Activated naive CD4-positive, alpha-beta T cell treated with anti-CD3 and anti-CD28 coated beads for 36 hours (primary cell): ENCODE measurements at regions not wholly inside any gene's neighbourhood (a gene's known extent, or its start where the extent isn't known, plus 50 kb on each side); places are given as distances from the start of the nearest gene placed in this dataset.

Experiments used
- CTCF ChIA-PET: fragments of 350-600 bp; sonication (Branson Sonifier 250); formaldehyde crosslinking; loops from one replicate; lab custom pipeline; 2021; ENCODE audit warnings: antibody characterized with exemption; lab: Charles Lee
- DNase-seq: peaks from one replicate; pipeline ENCODE4 v3.0.0-alpha.2; 2020
- H3K27ac Mint-ChIP-seq: one replicate; pipeline ENCODE4 v1.8.0; 2021; ENCODE audit warnings: mild to moderate bottlenecking, mixed read lengths
- H3K27me3 Mint-ChIP-seq: one replicate; pipeline ENCODE4 v1.8.0; 2021; ENCODE audit warnings: low read depth, mixed read lengths
- H3K36me3 Mint-ChIP-seq: one replicate; pipeline ENCODE4 v1.8.0; 2021; ENCODE audit warnings: low read depth, mixed read lengths
- H3K4me1 Mint-ChIP-seq: one replicate; pipeline ENCODE4 v1.8.0; 2021; ENCODE audit warnings: low read depth, mixed read lengths
- H3K4me3 Mint-ChIP-seq: one replicate; pipeline ENCODE4 v1.8.0; 2021; ENCODE audit warnings: mild to moderate bottlenecking, moderate library complexity, mixed read lengths
- H3K9me3 Mint-ChIP-seq: one replicate; pipeline ENCODE4 v1.8.0; 2021; ENCODE audit warnings: mixed read lengths
- intact Hi-C: fragments of 100-400 bp; cut with micrococcal nuclease; formaldehyde crosslinking; loops from one replicate; pipeline ENCODE4 v1.15.1; 2023

DNA sequence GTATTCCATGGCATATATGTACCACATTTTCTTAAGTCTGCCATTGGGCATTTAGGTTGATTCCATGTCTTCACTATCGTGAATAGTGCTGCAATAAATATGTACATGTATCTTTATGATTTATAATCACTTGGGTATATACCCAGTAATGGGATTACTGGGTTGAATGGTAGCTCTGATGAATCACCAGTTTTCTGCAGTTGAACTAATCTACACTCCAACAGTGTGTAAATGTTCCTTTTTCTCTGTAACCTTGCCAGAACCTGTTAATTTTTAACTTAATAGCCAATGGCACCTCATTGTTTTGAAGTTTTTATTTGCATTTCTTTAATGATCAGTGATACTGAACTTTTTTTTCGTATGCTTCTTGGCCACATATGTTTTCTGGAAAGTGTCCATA is 152.5 kb downstream of the CCNG2 start:
- no peaks in the 10 kb centered on the region for H3K9me3 Mint-ChIP-seq
- CTCF ChIA-PET: interaction anchor here (1.3 kb wide), 1 partner anchor 82 kb away, joined by 3 read pairs; no protein-coding TSS in a partner anchor
- H3K4me1 Mint-ChIP-seq: no peaks in the 10 kb centered on the region
- peaks cover 5% of the 10 kb centered on the region for H3K27me3 Mint-ChIP-seq
- DNase-seq: no peak
- H3K27ac Mint-ChIP-seq: no peak overlapping the region
- no peak overlapping the region for H3K4me3 Mint-ChIP-seq
- no peaks in the 10 kb centered on the region for H3K36me3 Mint-ChIP-seq
- intact Hi-C loops: loop anchor here (1.0 kb wide), 2 partner anchors 69 to 214 kb away; no protein-coding TSS in a partner anchor

DNA sequence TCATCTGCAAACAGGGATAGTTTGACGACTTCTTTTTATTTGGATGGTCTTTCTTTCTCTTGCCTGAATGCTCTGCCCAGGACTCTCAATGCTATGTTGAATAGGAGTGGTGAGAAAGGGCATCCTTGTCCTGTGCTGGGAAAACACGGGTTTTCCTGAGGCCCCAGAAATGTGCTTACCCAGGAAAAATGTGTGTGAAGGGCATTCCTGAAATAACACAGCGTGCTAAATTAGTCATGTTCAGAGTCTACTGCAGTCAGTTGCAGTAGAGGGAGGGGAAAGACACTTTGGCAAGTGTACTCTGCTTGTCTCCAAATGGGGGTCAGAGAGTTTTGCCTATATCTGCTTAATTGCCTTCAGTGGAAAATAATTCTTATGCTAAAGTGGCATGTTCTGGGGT is 153.9 kb downstream of the CCNG2 start:
- Mint-ChIP-seq H3K36me3 (no peaks in the 10 kb centered on the region), H3K27ac (no peak overlapping the region), H3K4me3 (no peak overlapping the region), H3K27me3 (peaks cover 2% of the 10 kb centered on the region), H3K9me3 (no peaks in the 10 kb centered on the region), H3K4me1 (no peaks in the 10 kb centered on the region)
- DNase-seq: no peak
- intact Hi-C loops: no loop called here
- CTCF ChIA-PET: no interaction called here

DNA sequence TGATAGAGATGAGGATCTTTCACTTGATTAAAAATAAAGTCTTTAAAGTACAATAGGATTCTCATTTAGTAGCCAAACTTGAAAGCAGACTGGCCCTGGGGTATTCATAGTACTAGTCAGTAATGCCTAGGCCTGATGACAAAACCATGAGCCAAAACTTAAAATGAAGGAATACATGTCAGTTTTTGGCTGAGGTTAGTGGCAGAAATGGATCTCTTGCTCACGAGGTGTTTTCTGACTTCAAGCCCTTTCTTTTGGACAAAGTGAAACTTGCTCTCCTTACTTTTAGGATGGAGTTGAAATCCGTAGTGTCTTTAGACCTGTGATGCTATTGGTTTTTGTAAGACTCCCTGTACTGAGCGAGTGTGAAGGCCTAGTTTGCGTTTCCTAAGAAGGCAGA is 157.7 kb downstream of the CCNG2 start:
- no peak overlapping the region for H3K27ac Mint-ChIP-seq
- CTCF ChIA-PET: no interaction called here

DNA sequence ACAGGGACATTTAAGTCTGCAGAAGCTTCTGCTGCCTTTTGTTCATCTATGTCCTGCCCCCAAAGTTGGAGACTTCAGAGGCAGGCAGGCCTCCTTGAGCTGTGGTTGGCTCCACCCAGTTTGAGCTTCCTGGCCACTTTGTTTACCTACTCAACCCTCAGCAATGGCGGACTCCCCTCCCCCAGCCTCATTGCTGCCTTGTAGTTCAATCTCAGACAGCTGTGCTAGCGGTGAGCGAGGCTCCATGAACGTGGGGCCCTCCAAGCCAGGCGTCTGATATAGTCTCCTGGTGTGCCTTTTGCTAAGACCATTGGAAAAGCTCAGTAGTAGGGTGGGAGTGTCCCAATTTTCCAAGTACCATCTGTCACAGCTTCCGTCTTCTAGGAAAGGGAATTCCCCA is 170.1 kb downstream of the CCNG2 start:
- H3K27me3 Mint-ChIP-seq: peaks cover 27% of the 10 kb centered on the region
- no peaks in the 10 kb centered on the region for H3K4me1 Mint-ChIP-seq
- H3K4me3 Mint-ChIP-seq: no peak overlapping the region
- DNase-seq: no peak
- intact Hi-C loops: no loop called here
- CTCF ChIA-PET: interaction anchor here (0.7 kb wide), 1 partner anchor 83 kb away, joined by 3 read pairs; no protein-coding TSS in a partner anchor
- H3K9me3 Mint-ChIP-seq: peaks cover 3% of the 10 kb centered on the region
- no peaks in the 10 kb centered on the region for H3K36me3 Mint-ChIP-seq
- H3K27ac Mint-ChIP-seq: no peak overlapping the region

More for the DNA sequence above, 157.7 kb downstream of the CCNG2 start:
- DNase-seq: no peak
- intact Hi-C loops: no loop called here
- Mint-ChIP-seq H3K36me3 (no peaks in the 10 kb centered on the region), H3K27me3 (peaks cover 4% of the 10 kb centered on the region), H3K4me1 (no peaks in the 10 kb centered on the region), H3K9me3 (peaks cover 1% of the 10 kb centered on the region), H3K4me3 (no peak overlapping the region)

DNA sequence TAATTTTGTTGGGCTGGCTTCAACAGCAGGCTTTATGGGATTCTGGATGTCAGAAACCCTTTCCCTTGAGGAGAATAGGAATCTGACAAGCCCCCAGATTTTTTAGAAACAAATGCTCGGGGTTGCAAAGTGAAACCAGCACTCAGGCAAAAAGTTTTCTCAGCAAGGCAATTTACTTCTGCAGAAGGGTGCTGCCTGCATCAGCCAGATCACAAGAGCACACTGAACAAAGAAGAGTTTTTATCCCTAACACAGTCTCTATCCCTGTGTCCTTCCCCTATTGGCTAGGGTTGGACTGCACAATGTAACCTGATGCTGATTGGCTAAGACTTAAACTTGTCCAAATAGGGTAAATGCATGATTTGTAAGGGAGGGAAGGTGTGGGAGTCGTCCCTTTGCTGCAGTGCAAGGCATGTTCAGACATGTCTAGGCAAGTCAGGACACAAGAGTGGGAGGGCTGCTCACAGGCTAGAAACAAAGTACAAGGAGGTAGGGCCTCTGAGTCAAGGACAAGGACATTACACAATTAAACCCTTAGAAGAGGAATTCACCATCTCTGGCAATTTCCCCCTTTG is 175.8 kb downstream of the CCNG2 start:
- peaks cover 1% of the 10 kb centered on the region for H3K36me3 Mint-ChIP-seq
- peak overlapping the region; percentile 70 for H3K27ac Mint-ChIP-seq

DNA sequence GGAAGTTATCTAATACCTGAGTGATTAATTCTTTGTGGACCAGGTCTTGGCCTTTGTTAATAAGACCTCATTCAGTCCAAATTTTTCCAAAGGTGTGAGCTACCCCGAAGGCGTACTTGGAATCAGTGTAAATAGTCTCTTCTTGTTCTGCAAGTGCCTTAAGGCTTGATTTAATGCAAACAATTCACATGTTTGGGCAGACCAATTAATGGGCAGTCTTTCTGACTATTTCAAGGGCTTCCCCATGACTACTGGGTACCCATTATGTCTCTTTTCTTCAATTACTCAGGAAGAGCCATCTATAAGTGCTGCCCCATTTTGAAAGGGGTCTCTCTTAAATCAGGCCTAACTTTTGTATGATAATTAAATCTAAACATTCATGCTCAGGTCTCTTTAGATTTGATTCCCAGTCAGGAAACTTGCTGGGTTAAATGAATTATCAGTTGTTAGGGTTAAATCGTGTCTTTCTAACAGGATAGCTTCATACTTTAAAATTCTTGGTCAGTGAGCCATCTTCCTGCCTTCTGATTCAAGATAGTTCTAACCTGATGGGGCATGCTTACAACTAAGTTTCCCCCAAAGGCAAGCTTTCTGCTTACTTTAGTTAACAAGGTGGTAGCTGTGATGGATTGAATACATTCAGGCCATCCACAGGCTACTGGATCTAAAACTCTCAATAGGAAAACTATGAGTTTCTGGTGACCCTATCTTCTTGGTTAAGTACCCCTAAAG is 179.6 kb downstream of the CCNG2 start:
- no peak overlapping the region for H3K4me3 Mint-ChIP-seq
- peaks cover 9% of the 10 kb centered on the region for H3K27me3 Mint-ChIP-seq
- no peak overlapping the region for H3K27ac Mint-ChIP-seq
- no peak for DNase-seq
- H3K4me1 Mint-ChIP-seq: no peaks in the 10 kb centered on the region
- intact Hi-C loops: no loop called here
- CTCF ChIA-PET: interaction anchor here (1.5 kb wide), 1 partner anchor 21 kb away, joined by 3 read pairs; no protein-coding TSS in a partner anchor
- peaks cover 1% of the 10 kb centered on the region for H3K36me3 Mint-ChIP-seq
- peaks cover 23% of the 10 kb centered on the region for H3K9me3 Mint-ChIP-seq

More for the DNA sequence above, 175.8 kb downstream of the CCNG2 start:
- Mint-ChIP-seq H3K4me1 (no peaks in the 10 kb centered on the region), H3K4me3 (no peak overlapping the region), H3K27me3 (peaks cover 8% of the 10 kb centered on the region), H3K9me3 (peaks cover 20% of the 10 kb centered on the region)
- DNase-seq: no peak
- intact Hi-C loops: no loop called here
- CTCF ChIA-PET: interaction anchor here (0.7 to 1.3 kb wide), 2 partner anchors 10 to 25 kb away, joined by 3 to 4 read pairs; no protein-coding TSS in a partner anchor

DNA sequence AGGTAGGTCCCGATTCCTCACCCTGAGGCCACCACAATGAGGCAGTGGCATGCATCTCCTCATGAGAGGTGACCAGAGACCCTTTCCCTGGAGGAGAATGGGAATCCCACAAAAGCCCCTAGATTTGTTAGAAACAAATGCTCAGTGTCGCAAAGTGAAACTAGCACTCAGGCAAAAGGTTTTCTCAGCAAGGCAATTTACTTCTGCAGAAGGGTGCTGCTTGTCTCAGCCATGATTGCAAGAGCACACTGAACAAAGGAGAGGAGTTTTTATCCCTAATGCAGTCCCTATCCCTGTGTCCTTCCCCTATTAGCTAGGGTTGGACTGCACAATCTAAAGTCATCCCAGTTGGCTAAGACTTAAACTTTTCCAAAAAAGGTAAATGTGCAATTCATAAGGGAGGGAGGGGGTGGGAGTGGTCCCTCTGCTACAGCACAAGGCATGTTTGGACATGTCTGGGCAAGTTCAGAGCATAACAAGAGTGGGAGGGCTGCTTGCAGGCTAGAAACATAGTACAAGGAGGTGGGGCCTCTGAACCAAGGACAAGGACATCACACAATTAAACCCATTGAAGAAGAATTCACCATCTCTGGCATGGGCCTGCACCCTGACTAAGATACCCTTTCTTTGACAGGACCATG is 185.3 kb downstream of the CCNG2 start:
- Mint-ChIP-seq H3K4me1 (no peaks in the 10 kb centered on the region), H3K36me3 (no peaks in the 10 kb centered on the region), H3K4me3 (no peak overlapping the region), H3K9me3 (peaks cover 16% of the 10 kb centered on the region), H3K27ac (peak overlapping the region; percentile 46), H3K27me3 (peaks cover 29% of the 10 kb centered on the region)
- CTCF ChIA-PET: interaction anchor here (0.5 to 0.9 kb wide), 2 partner anchors 10 to 96 kb away, joined by 3 read pairs; no protein-coding TSS in a partner anchor
- intact Hi-C loops: no loop called here
- no peak for DNase-seq

DNA sequence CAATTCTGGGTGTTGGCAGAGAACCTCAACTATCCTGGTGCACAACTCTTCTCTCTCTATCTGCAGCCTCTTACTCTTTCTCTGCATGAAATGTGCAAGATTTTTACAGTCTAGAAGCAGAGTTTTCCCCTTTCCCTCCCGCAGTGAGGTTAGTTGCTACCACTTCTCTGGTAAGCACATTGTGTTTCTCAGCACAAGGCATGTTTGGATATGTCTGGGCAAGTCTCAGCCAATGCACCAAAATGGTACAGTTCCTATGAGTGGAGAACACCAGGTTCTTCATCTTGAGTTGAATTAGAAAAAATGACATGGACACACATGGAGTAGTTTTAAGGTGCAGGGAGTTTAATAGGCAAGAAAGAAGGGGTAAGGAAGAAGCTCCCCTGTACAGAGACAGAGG is 187.0 kb downstream of the CCNG2 start:
- Mint-ChIP-seq H3K27ac (peak overlapping the region; percentile 32), H3K4me3 (no peak overlapping the region), H3K36me3 (no peaks in the 10 kb centered on the region), H3K27me3 (peaks cover 25% of the 10 kb centered on the region), H3K4me1 (no peaks in the 10 kb centered on the region), H3K9me3 (peaks cover 16% of the 10 kb centered on the region)
- DNase-seq: no peak
- CTCF ChIA-PET: interaction anchor here (0.8 to 1.2 kb wide), 2 partner anchors 14 to 101 kb away, joined by 3 to 4 read pairs; no protein-coding TSS in a partner anchor
- intact Hi-C loops: no loop called here

DNA sequence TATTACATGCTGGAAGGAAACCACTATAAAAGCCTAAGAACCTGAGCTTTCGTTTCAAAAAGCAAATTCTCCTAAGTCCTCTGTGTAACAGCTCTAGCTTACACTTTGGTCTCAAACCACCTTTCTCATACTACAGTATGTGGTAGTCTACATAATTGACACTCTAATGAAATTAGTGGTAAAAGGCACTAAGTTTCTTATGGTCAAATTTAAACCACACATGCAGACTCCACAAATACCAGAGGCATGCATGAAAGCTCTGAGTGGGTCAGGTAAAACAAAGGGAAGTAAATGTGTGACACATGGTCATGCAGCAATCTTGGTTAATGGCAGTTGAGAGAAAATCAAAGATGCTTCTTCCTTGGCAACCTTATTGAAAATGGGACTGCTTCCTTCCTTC is 187.8 kb downstream of the CCNG2 start:
- intact Hi-C loops: no loop called here
- CTCF ChIA-PET: interaction anchor here (0.8 to 1.2 kb wide), 2 partner anchors 13 to 102 kb away, joined by 3 to 4 read pairs; no protein-coding TSS in a partner anchor
- no peak overlapping the region for H3K4me3 Mint-ChIP-seq
- peaks cover 20% of the 10 kb centered on the region for H3K27me3 Mint-ChIP-seq
- H3K36me3 Mint-ChIP-seq: no peaks in the 10 kb centered on the region
- no peaks in the 10 kb centered on the region for H3K4me1 Mint-ChIP-seq
- H3K9me3 Mint-ChIP-seq: peaks cover 16% of the 10 kb centered on the region
- no peak overlapping the region for H3K27ac Mint-ChIP-seq
- DNase-seq: no peak

DNA sequence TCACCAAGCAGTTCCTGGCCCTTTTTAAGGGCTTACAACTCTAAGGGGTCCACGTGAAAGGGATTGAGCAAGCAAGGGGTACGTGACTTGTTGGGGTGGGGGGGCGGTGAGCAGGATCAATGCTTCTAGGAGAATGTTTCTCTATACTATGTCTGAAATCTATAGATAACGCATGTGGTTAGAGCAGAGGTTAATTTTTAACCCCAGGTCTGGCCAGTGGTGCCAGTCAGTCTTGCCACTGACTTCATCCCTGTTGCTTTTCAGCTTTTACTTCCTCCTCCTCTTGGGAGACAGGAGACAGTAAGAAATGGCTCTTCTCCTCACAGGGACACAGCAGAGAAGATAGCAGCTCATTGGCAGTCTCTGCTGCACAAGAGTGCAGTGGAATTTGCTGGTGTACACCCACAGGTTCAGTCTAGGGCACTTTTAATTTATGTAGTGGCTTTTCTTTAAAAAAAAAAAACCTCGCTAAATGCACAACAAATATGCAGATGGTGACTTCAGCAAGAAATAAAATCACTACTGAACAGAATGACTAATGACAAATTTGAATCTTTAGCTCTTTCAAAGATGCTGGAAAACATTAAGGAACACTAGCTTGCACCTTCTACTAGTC is 190.5 kb downstream of the CCNG2 start:
- Mint-ChIP-seq H3K27ac (no peak overlapping the region), H3K27me3 (peaks cover 20% of the 10 kb centered on the region), H3K4me3 (no peak overlapping the region), H3K9me3 (peaks cover 6% of the 10 kb centered on the region), H3K4me1 (no peaks in the 10 kb centered on the region), H3K36me3 (no peaks in the 10 kb centered on the region)
- intact Hi-C loops: no loop called here
- DNase-seq: no peak
- CTCF ChIA-PET: no interaction called here

DNA sequence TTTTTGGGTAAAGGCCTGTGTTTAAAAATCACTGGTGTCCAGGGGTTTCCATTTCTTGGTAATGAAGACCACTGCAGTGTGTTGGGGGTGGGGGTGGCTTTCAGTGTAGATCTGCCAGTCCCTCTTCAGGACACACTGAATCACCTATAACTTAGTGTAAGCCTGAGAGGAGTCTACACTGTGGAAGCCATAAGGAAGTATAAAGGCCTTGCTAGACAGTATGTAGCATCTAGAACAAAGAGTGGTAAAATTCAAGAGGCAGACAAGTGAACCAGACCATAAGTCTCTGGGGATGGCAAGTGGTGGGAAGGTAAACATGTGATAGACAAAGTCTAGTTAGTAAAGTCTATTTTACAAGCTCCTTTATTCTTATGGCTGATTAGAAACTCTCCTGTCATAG is 191.8 kb downstream of the CCNG2 start:
- H3K4me3 Mint-ChIP-seq: no peak overlapping the region
- H3K27ac Mint-ChIP-seq: no peak overlapping the region
- DNase-seq: no peak
- H3K36me3 Mint-ChIP-seq: no peaks in the 10 kb centered on the region
- CTCF ChIA-PET: no interaction called here
- H3K4me1 Mint-ChIP-seq: no peaks in the 10 kb centered on the region
- H3K27me3 Mint-ChIP-seq: peaks cover 14% of the 10 kb centered on the region
- H3K9me3 Mint-ChIP-seq: no peaks in the 10 kb centered on the region
- intact Hi-C loops: no loop called here

DNA sequence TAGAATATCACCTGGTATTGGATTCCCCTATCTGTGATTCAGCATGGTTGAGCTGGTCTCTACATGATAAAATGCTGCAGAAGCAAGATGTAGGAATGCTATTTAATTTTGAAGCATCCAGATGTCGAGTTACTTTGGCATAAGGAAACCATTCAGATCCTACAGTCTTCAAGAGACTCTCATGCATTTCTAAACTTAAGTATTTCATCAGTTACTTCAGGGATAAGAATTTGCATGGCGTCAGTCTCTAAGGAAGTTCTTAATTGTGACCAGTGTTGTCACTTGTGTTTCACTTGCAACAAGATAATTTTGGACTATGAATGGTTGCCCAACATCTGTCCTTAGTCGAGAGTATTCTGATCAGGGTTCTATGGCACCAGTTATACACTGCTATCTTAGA is 192.4 kb downstream of the CCNG2 start:
- CTCF ChIA-PET: no interaction called here
- H3K27me3 Mint-ChIP-seq: peaks cover 8% of the 10 kb centered on the region
- no peaks in the 10 kb centered on the region for H3K9me3 Mint-ChIP-seq
- H3K36me3 Mint-ChIP-seq: no peaks in the 10 kb centered on the region
- no peaks in the 10 kb centered on the region for H3K4me1 Mint-ChIP-seq
- H3K4me3 Mint-ChIP-seq: no peak overlapping the region
- DNase-seq: no peak
- intact Hi-C loops: no loop called here
- H3K27ac Mint-ChIP-seq: no peak overlapping the region
